ENCODE measurements at regions not wholly inside any gene's neighbourhood (a gene's known extent, or its start where the extent isn't known, plus 50 kb on each side); places are given as distances from the start of the nearest gene placed in this dataset.

DNA sequence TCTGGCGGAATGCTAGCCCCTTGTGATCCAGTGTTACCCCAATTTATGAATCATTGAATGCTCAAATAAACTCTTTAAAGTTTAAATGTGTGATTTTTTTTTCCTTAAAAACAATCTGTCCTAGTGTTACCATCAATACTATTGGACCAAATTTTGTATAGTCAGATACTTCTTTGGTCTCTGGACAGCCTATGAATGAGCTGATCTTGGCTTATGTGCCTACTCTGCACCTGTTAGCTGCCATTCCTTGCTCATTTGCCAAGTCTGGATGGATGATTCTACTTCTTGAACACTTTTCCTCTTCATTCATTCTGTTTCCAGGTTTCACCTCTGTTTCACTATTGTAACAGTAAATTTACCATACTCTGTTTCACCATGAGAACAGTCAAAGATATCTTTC is 226.5 kb upstream of the ZBED5 start:
- BruUV-seq (replicated peaks) = no TSS peak
- intact Hi-C loops (cut with micrococcal nuclease; ENCODE audit: unreplicated experiment) (no loop called here), in situ Hi-C loops (cut with MboI) (no loop called here)
- Histone ChIP-seq H3K4me1 (ENCODE audit: control insufficient read depth, insufficient read depth, low read length) (no peaks in the 10 kb centered on the region), H3K27ac (ENCODE audit: control insufficient read depth, insufficient read depth) (no peak overlapping the region), H3K79me2 (ENCODE audit: control insufficient read depth, insufficient read depth, low read length) (no peaks in the 10 kb centered on the region), H4K20me1 (ENCODE audit: control insufficient read depth, insufficient read depth) (no peaks in the 10 kb centered on the region), H2AFZ (ENCODE audit: control insufficient read depth, low read depth, low read length) (no peak overlapping the region), H3K9ac (ENCODE audit: control insufficient read depth, insufficient read depth, low read length) (no peak overlapping the region), H3K27me3 (replicated peaks in 1 of 2; ENCODE audit: control insufficient read depth in 2 of 2, insufficient read depth in 2 of 2, low read length in 1 of 2) (no peaks in the 10 kb centered on the region), H3K9me3 (replicated peaks; ENCODE audit: control insufficient read depth, insufficient read depth, low read length) (no peaks in the 10 kb centered on the region; the same call in 2 of the 3 replicates), H3K36me3 (ENCODE audit: control insufficient read depth in 2 of 2, insufficient read depth in 2 of 2, low read length in 1 of 2) (no peaks in the 10 kb centered on the region), H3K4me2 (ENCODE audit: control insufficient read depth, insufficient read depth) (no peak overlapping the region), H3K4me3 (no peak overlapping the region)
- FAIRE-seq (no peak), ATAC-seq (no peak), DNase-seq (ENCODE audit: low read depth, low spot score) (no peak)
- TF ChIP-seq TBL1XR1 (IDR thresholded peaks at IDR 0.05; ENCODE audit: low read depth, low read length) (no peak), MYB (IDR thresholded peaks at IDR 0.05; ENCODE audit: borderline replicate concordance, low read depth, low read length) (no peak), SMAD5 (IDR thresholded peaks at IDR 0.05; ENCODE audit: low read depth) (no peak)
- ChIA-PET CTCF (no interaction called here), POLR2A (no interaction called here), RAD21 (ENCODE audit: unreplicated experiment) (no interaction called here), SMC1A (ENCODE audit: uncharacterized antibody, unreplicated experiment) (interaction anchor here (1.0 kb wide), 1 partner anchor 34 kb away, joined by 3 read pairs; no protein-coding TSS in a partner anchor)
- 0% methylated on average over 1 of the region's 1 CpG for WGBS (ENCODE audit: insufficient coverage, insufficient replicate concordance, low lambda C conversion rate, missing lambda C conversion rate)

GRCh38 chr11:11083441-11083840 is 225.6 kb upstream of the ZBED5 start:
- ATAC-seq (no peak), FAIRE-seq (no peak), DNase-seq (ENCODE audit: low read depth, low spot score) (no peak)
- H3K79me2 ChIP-seq (ENCODE audit: control insufficient read depth, insufficient read depth, low read length) = no peaks in the 10 kb centered on the region
- no peak overlapping the region for H2AFZ ChIP-seq (ENCODE audit: control insufficient read depth, low read depth, low read length)
- no peak overlapping the region for H3K4me3 ChIP-seq
- no peak for TF ChIP-seq NFYB (IDR thresholded peaks at IDR 0.05; ENCODE audit: insufficient read depth, low read depth, low read length)
- no peak for TF ChIP-seq EED (IDR thresholded peaks at IDR 0.05; ENCODE audit: low read depth)
- no peak for TF ChIP-seq CBX5 (IDR thresholded peaks at IDR 0.05; ENCODE audit: low read depth)
- no peak for TF ChIP-seq ZNF24 (IDR thresholded peaks at IDR 0.05)
- no peak for TF ChIP-seq RAD21 (IDR thresholded peaks at IDR 0.05; ENCODE audit: insufficient read depth, low read depth, low read length)
- no peak for TF ChIP-seq ATF3 (IDR thresholded peaks at IDR 0.05; ENCODE audit: borderline replicate concordance, extremely low read depth, low read depth, low read length)
- TF ChIP-seq, protein P1, sequence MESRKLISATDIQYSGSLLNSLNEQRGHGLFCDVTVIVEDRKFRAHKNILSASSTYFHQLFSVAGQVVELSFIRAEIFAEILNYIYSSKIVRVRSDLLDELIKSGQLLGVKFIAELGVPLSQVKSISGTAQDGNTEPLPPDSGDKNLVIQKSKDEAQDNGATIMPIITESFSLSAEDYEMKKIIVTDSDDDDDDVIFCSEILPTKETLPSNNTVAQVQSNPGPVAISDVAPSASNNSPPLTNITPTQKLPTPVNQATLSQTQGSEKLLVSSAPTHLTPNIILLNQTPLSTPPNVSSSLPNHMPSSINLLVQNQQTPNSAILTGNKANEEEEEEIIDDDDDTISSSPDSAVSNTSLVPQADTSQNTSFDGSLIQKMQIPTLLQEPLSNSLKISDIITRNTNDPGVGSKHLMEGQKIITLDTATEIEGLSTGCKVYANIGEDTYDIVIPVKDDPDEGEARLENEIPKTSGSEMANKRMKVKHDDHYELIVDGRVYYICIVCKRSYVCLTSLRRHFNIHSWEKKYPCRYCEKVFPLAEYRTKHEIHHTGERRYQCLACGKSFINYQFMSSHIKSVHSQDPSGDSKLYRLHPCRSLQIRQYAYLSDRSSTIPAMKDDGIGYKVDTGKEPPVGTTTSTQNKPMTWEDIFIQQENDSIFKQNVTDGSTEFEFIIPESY (IDR thresholded peaks at IDR 0.05) = no peak
- no peak for TF ChIP-seq STAT3 (IDR thresholded peaks at IDR 0.05; ENCODE audit: low read depth, low read length)
- no peak for TF ChIP-seq MEF2A (IDR thresholded peaks at IDR 0.05; ENCODE audit: insufficient read depth, low read depth, low read length)
- no peak for TF ChIP-seq JUND (IDR thresholded peaks at IDR 0.05; ENCODE audit: low read depth, low read length)
- intact Hi-C loops (cut with micrococcal nuclease; ENCODE audit: unreplicated experiment) (no loop called here), in situ Hi-C loops (cut with MboI) (no loop called here)
- no peaks in the 10 kb centered on the region; the same call in 2 of the 3 replicates for H3K9me3 ChIP-seq (replicated peaks; ENCODE audit: control insufficient read depth, insufficient read depth, low read length)
- ChIA-PET CTCF (no interaction called here), SMC1A (ENCODE audit: uncharacterized antibody, unreplicated experiment) (interaction anchor here (1.7 kb wide), 1 partner anchor 144 kb away, joined by 3 read pairs; no protein-coding TSS in a partner anchor), RAD21 (ENCODE audit: unreplicated experiment) (no interaction called here), POLR2A (no interaction called here)
- H4K20me1 ChIP-seq (ENCODE audit: control insufficient read depth, insufficient read depth) = no peaks in the 10 kb centered on the region
- no peak overlapping the region for H3K27ac ChIP-seq (ENCODE audit: control insufficient read depth, insufficient read depth)
- no peak overlapping the region for H3K4me2 ChIP-seq (ENCODE audit: control insufficient read depth, insufficient read depth)
- no peaks in the 10 kb centered on the region for H3K36me3 ChIP-seq (ENCODE audit: control insufficient read depth in 2 of 2, insufficient read depth in 2 of 2, low read length in 1 of 2)
- H3K4me1 ChIP-seq (ENCODE audit: control insufficient read depth, insufficient read depth, low read length) = no peaks in the 10 kb centered on the region
- BruUV-seq (replicated peaks) = no TSS peak
- no peak overlapping the region for H3K9ac ChIP-seq (ENCODE audit: control insufficient read depth, insufficient read depth, low read length)
- no peaks in the 10 kb centered on the region for H3K27me3 ChIP-seq (replicated peaks in 1 of 2; ENCODE audit: control insufficient read depth in 2 of 2, insufficient read depth in 2 of 2, low read length in 1 of 2)
- 23% methylated on average over 2 of the region's 2 CpGs for WGBS (ENCODE audit: insufficient coverage, insufficient replicate concordance, low lambda C conversion rate, missing lambda C conversion rate)
